HG03039 (cell line): ENCODE measurements at regions not wholly inside any gene's neighbourhood (a gene's known extent, or its start where the extent isn't known, plus 50 kb on each side); places are given as distances from the start of the nearest gene placed in this dataset.
"Not testable (repeated sequence)": the region's sequence is repeated elsewhere in the genome, so short reads cannot be mapped to it uniquely, and the experiment has no call there.

Source experiments
- ATAC-seq: cut with Tn5 transposase; IDR thresholded peaks from one replicate; pipeline ENCODE4 v1.9.1; 2021; ENCODE audit warnings: mild to moderate bottlenecking, moderate library complexity; ENCODE audit not compliant: unreplicated experiment

DNA sequence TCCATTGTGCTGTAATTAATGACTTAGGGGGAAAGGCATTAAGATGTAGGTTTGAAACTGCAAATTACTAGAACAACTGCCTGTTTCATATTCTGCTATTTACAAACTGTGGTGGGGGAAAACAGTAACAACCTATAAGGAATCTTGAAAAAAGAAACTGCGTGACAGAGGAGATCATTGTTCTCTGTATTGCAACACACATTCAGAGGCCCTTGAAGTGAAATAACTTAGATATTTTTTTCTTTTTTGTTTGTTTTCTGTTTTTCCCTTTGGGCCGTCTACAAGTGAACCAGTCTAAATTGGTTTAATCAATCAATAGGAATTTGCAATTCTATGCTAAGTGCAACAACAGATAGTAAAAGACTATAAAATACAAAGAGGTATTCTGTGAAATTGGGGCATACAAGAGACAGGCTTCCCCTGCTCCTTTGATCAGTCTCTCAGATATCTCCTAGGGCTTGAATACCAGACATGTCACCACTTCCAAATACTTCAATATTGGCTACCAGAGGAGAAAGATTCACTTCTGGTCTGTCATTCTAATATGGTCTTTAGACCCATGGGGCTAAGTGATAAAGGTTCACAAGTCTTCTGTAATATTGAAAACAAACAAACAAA lies 2055.1 kb upstream of the CELF4 start:
- ATAC-seq = no peak

DNA sequence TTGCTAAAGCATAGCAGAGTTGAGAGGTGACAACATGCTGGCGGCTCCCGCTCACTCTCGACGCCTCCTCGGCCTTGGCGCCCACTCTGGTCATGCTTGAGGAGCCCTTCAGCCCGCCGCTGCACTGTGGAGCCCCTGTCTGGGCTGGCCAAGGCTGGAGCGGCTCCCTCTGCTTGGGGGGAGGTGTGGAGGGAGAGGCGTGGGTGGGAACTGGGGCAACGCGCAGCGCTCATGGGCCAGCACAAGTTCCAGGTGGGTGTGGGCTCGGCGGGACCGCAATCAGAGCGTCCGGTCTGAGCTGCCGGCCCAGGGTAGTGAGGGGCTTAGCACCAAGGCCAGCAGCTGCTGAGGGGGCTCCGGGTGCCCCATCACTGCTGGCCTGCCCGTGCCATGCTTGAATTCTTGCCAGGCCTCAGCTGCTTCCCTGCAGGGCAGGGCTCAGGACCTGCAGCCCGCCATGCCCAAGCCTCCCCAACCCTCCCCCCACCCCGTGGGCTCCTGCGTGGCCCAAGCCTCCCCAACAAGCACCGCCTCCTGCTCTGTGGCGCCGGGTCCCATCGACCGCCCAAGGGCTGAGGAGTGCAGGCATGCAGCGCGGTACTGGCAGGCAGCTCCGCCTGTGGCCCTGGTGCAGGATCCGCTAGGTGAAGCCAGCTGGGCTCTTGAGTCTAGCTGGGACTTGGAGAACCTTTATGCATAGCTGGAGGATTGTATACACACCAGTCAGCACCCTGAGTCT lies 2052.8 kb upstream of the CELF4 start:
- ATAC-seq = no peak

DNA sequence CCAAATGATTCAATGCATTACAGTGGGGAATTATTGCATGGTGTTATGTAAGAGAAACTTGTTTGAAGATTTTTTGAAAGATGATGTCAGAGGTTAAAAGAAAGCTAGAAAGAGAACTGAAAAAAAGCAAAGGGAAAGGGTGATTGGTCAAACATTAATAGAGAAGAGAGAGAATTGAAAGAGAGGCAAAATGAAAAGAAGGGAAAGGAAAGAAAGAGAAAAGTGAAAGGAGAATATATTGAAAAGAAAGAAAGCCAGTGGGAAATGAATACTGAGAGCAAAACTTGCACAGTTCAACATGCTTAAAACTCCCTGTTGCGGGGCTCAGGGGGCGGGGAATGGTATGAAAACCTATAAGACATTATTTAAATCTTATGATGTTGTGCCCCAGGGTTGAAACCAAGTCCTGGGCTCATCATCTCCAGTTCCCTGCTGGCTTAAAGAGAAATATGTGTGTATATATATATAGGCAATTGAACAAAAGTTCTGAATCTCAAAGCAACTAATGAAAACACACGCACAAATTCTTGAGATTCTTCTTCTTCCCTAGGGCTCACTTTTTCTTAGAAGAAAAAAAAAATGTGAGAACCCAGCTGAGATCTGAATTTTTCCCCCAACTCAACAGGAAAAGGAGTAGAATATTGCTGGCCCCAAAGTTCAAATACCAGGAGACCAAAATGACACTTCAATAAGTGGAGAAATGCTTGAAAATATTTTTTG lies 2045.9 kb upstream of the CELF4 start:
- no peak for ATAC-seq

DNA sequence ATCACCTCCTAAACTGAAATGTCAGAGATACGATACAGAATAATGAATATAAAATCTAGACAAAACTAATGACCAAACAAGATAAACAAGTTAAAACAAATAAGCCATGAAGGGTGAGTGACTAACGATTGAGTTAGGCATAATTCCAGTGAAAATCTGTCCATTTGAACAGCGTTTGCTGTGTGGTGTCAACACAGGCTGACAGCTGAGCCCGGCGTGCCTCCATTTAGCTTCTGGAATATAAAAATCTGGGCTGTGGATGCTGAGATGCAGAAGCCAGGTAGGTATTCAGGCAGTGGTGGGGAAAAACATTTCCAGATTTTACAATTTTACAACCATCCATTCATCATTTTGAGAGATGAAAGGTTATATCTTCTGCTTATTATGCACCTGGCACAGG lies 2041.4 kb upstream of the CELF4 start:
- ATAC-seq = no peak

DNA sequence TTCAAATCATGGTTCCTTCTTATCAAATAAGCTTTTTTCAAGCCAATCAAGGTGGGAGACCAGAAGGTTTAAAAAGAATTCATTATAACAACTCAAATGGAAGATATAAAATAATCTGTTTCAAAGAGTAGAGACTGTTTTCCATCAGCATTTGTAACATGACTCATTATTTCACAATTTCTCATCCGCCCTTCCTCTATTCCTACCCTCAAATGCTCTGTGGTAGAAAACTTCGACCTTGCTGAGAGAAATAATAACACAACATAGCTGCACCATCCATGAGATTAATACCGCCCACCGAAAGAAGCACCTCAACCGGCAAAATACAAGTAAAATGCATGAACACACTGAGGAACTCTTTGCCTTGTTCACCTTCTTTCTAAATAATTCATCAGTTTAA lies 2039.2 kb upstream of the CELF4 start:
- no peak for ATAC-seq

DNA sequence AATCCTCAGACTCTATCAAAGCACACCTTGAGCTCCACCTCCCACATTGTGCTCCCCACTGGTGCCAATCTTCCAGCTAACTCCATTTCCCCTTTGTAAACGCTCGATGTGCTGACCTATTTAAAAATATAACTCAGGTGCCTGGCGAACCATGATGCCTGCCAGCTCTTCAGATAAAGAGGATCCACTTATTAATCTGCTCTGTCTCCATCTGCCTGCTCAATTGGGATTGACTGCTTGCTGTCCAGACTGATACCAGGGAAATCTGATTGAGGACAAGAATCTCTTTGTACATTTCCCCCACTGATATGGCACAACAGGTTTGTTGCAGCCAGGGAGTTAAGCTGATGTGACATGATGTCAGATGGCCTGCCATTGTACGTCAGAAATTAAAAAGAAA lies 2036.5 kb upstream of the CELF4 start:
- ATAC-seq = no peak

DNA sequence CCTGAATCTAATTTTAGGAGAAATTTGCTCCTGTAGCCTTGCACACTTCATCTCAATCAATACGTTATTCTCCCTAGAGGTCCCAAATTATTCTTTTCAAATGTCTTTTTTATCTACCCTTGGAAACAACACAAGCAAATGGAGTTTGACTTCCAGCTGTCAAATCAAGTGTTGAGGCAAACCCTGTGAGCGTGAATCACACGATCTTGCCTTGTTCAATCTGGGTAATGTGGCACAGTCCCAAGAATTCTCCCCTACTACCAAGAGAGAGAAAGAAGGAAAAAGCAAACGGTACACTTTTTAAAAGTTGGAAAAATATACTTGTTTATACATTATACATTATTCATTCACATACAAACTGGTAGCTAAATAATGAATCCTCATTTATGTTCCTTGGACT lies 2035.3 kb upstream of the CELF4 start:
- no peak for ATAC-seq

DNA sequence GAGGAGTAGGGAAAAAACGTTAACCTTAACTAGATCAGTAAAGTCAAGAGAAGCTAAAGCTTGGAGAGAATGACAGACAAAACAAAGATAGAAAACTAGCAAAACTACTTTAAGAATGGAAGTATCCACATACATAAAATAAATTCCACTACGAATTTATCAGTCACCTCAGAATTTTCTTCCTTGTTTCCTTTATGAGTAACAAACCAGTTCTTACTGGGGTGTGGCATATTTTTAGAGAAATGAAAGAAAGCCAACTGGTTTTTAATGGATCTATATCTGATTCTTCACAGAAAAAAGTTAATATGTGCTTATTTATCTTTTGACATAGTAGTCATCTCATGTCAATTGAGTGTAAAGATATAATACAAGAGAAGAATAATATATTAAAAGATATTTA lies 2033.7 kb upstream of the CELF4 start:
- ATAC-seq = no peak

DNA sequence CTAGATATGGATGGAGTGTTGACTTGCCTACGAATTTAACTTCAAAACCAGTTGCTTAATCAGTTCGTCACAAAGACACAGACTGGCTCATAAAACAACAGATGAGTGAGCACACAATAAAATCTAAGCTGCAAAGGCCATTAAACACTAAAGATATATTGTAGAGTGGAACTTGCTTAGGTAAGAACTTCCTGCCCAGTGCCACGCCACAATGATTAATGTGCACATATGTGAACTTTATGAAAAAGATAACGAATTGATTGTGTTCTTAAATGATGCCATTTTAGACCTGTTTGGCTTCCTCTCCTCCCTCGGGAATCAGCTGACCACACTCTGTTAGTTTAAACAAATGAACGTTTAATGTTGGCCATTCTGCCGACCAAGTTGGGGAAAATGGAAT lies 2031.3 kb upstream of the CELF4 start:
- no peak for ATAC-seq

DNA sequence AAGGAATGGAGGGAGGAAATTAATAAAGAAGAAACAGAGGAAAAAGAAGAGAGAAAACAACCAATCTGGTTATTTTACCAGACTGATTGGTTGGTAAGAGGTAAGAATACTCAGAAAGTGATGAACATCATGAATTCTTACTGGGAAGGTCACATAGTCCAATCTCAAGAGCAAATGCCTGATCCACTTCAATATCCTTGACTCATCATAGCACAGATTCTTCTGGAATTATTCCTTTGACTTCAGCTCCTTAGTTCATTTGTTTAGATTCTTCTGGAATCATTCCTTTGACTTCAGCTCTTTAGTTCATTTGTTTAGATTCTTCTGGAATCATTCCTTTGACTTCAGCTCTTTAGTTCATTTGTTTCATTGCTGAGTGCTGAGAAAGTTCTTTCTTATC lies 2030.6 kb upstream of the CELF4 start:
- ATAC-seq = no peak

DNA sequence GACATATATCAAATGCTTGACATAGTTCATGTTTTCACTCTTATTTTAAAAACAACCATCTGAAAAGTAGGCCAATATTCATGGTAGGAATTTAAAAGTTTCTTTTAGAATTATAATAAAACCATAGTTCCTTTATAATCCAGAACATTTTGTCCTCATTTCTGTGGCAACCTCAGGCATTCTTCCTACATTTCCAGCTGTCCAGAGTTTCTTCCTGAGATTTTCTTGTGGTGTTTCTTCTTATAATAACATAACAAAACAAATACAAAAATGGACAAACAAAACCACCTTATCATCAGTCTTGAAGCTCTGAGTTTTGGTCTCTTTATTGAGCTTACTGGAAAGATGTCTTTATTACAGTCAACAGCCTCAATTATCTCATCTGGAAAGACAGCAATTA lies 2028.6 kb upstream of the CELF4 start:
- no peak for ATAC-seq

DNA sequence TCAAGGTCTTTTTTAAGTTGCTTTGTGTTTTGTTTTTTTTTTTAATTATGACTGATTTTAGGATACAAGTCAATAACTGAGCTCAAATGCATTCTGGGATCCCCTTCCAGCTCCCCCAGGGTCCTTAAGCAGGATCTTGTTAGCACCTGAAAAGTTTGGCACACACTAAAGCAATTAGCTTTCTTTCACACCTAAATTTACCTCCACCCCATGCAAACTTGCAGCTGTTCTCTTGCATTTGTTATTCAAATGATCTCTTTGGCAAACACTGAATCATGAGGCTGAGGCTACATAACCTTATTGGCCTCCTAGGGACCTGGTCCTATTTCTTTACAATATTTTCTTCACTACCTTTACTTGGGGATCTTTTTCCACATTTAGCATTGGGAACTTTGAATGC lies 2026.1 kb upstream of the CELF4 start:
- no peak for ATAC-seq

DNA sequence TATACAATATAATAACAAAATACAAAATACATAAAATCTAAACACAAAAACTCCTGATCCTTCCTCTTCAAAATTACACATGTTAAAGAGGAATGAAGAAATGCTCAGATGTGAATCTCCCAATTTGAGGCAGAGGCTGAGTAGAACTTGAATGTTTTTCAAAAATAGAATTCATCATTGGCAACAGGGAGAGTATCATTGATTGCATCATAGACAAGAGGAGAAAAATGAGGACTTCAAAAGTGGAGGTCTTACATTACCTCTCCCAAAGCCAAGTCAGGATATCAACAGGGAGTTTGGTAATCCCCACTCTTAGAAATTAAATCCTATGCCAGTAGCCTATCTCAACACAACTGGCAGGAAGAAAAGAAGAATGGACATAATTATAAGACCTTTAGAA lies 2023.9 kb upstream of the CELF4 start:
- no peak for ATAC-seq

DNA sequence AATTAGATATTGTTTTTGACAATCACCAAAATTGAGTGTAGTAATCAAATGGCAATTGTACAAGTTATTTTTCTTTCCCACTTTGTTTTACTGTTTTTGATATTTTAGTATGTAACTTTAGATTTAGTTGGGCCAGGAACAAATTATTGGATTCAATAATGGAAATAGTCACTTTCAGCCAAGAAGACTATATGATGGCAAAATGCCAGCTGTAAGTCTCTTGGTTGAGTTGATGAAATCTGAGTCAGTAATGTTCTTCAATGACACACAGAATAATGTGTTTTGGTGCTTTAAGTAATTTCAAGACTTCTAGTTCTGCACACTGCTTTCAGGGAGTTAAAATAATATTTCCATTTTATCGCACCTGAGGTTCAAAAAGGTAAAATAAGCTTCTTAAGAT lies 2022.0 kb upstream of the CELF4 start:
- ATAC-seq = no peak

DNA sequence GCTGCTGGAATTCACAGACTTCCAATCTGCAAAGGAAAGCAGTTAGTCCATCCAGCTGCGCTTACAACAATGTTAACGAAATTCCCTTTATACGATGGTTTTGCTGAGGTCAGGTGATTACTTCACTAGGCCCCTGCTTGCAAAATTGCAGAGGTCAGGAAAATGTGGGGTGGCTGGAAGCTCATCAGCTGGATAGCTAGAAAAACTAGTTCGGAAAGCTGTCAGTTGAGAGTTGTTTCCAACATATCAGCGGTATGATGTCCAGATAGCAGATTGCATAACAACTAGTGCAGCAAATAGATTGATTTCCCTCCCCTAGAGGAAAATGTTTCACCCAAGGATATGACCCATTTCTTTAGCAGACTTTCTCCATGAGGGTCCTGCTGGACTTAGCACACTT lies 2021.1 kb upstream of the CELF4 start:
- ATAC-seq = no peak

DNA sequence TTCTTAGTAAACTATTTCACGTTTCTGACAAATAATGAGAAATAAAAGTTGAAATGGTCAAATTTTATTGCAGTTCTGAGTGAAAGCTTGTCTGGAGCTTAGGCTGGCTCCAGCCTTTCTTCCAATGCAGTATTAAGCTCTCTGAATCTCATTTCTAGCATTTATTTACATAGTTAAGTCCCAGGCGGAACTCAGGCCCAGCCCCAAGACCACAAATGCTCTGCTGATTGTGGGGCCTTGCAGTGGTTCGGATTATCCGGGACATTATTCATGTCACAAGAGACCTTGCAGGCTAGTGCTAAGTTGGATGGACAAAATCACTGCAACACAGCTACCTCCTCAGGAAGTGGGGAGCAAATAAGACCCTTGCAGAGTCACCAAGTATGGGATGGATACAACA lies 2009.3 kb upstream of the CELF4 start:
- no peak for ATAC-seq

DNA sequence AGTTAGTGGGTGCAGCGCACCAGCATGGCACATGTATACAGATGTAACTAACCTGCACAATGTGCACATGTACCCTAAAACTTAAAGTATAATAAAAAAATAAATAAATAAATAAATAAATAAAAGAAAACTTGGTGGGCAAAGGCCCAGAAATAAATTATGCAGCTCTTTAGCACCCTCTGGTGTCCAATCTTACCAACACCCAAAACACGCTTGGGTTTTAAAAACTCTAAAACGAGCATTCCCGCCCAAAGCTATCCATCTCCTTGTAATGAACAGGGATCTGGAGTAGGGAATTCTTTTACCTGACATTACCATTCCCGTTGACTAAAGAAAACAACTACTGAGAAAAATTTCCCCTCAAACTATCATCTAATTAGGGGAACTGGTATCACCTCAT lies 2005.9 kb upstream of the CELF4 start:
- no peak for ATAC-seq

DNA sequence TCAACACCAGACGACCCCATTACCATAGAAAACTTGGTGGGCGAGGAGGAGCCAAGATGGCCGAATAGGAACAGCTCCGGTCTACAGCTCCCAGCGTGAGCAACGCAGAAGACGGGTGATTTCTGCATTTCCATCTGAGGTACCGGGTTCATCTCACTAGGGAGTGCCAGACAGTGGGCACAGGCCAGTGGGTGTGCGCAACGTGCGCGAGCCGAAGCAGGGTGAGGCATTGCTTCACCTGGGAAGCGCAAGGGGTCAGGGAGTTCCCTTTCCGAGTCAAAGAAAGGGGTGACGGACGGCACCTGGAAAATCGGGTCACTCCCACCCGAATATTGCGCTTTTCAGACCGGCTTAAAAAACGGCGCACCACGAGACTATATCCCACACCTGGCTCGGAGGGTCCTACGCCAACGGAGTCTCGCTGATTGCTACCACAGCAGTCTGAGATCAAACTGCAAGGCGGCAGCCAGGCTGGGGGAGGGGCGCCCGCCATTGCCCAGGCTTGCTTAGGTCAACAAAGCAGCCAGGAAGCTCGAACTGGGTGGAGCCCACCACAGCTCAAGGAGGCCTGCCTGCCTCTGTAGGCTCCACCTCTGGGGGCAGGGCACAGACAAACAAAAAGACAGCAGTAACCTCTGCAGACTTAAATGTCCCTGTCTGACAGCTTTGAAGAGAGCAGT lies 2000.1 kb upstream of the CELF4 start:
- not testable (repeated sequence) for ATAC-seq

DNA sequence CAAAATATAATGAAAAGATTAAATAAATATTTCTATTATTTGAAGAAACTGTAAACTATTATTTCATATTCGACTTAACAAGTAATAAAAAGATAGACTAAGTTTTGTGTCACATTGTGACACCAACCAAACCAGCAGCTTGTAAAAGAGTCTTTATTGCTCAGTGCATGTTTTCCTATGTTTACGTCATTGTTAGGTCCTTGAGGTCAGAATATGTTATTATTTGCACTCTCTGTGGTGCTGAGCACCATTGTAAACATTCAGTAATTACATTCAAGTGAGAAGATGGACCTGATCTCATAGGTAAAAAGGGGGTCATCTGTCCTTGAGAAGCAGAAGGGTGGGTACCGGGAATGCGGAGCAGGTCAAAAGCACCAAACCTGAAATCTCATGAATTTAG lies 1999.1 kb upstream of the CELF4 start:
- no peak for ATAC-seq

DNA sequence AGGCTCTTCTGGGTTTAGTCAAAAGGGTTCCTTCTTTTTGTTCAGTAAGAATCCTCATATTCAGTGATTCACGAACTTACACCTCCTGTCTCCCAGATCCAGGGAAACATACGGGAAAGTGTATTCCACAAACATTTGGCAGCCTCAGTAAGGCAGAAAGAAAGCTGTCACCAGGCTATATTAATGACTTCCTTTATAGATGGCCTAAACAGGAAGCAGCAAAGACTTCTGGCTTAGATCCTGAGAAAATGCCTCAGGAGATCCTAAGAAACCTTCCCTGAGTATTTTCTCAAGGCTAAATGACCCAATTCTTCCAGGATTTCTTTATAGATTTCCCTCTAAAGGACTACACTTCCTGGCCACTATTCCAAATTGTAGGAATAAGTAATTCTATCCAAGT lies 1995.5 kb upstream of the CELF4 start:
- ATAC-seq = no peak

DNA sequence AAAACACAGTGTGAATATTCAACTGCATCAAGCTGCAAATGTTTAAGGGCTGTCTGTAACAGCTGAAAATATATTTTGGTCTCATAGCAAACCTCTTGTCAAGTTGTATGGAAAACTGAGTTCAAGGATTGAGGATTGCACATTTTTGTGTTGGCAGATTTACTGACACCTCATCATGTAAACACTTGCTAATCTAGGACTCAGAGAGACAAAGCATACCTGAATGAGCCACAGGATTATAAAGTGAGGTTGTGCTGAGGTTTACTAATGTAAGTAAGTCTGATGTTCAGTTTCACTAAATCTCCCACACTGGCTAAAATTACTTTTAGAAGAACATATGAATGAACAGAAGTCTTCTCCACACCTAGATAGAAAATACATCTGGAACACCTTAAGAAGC lies 1993.1 kb upstream of the CELF4 start:
- ATAC-seq = no peak

DNA sequence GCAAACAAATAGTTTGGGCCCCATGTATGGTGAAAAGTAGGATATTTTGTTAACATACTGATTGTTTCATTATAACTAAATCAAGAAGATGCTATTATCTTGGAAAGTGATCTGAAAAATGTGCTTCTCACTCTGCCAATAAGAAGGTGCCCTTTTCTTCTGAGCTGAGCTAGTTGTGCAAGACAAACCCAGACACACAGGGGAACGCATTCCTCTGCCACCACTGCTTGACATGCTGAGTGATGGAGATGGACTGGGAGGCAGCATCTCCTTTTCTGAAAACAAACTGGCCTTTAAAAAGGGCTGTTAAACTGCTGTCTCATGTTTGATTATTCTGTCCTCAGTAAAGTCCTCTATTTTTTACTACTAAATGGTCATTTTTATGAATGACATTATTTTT lies 1989.9 kb upstream of the CELF4 start:
- ATAC-seq = no peak
